PC-9 (cell line): ENCODE measurements at regions not wholly inside any gene's neighbourhood (a gene's known extent, or its start where the extent isn't known, plus 50 kb on each side); places are given as distances from the start of the nearest gene placed in this dataset.

Source experiments
- CTCF ChIP-seq: fragments of 200-600 bp; sonication (generic); conservative IDR thresholded peaks from 2 replicates; pipeline ENCODE4 v1.6.1; 2017; ENCODE audit warnings: mixed run types, antibody characterized with exemption, mild to moderate bottlenecking, moderate library complexity
- EZH2 ChIP-seq: fragments of 200-600 bp; sonication (generic); IDR thresholded peaks from 2 replicates; pipeline ENCODE4 v1.8.0; 2017; ENCODE audit warnings: antibody characterized with exemption, low read depth

- TF ChIP-seq CTCF (no peak), EZH2 (no peak)
Measured at GRCh38 chr22:47601666-47602065, 839.2 kb downstream of the TBC1D22A start.
